ENCODE measurements at regions not wholly inside any gene's neighbourhood (a gene's known extent, or its start where the extent isn't known, plus 50 kb on each side); places are given as distances from the start of the nearest gene placed in this dataset.

GRCh38 chr1:239765163-239765562, 326.5 kb upstream of the FMN2 start:
- Histone ChIP-seq H3K27me3 (ENCODE audit: control insufficient read depth, insufficient read depth, low read length) (no peaks in the 10 kb centered on the region), H3K36me3 (ENCODE audit: control insufficient read depth, insufficient read depth, low read length) (no peaks in the 10 kb centered on the region), H3K4me3 (ENCODE audit: low read depth, low read length) (no peak overlapping the region), H2AFZ (no peak overlapping the region), H3K4me1 (no peaks in the 10 kb centered on the region), H3K79me2 (no peaks in the 10 kb centered on the region), H3K9me3 (ENCODE audit: control insufficient read depth, low read length) (no peaks in the 10 kb centered on the region), H3K9ac (no peak overlapping the region), H3K4me2 (ENCODE audit: low read length) (no peak overlapping the region), H3K27ac (no peak overlapping the region)
- TF ChIP-seq CTCF (IDR thresholded peaks at IDR 0.05) = no peak

- H3K27ac ChIP-seq = no peak overlapping the region
- no peak overlapping the region for H2AFZ ChIP-seq
- H3K36me3 ChIP-seq (ENCODE audit: control insufficient read depth, insufficient read depth, low read length) = no peaks in the 10 kb centered on the region
- H3K4me1 ChIP-seq = no peaks in the 10 kb centered on the region
- H3K9ac ChIP-seq = no peak overlapping the region
- H3K9me3 ChIP-seq (ENCODE audit: control insufficient read depth, low read length) = no peaks in the 10 kb centered on the region
- no peaks in the 10 kb centered on the region for H3K79me2 ChIP-seq
- H3K27me3 ChIP-seq (ENCODE audit: control insufficient read depth, insufficient read depth, low read length) = no peaks in the 10 kb centered on the region
- no peak overlapping the region for H3K4me3 ChIP-seq (ENCODE audit: low read depth, low read length)
- TF ChIP-seq CTCF (IDR thresholded peaks at IDR 0.05) = no peak
- H3K4me2 ChIP-seq (ENCODE audit: low read length) = no peak overlapping the region
These were observed 320.1 kb upstream of the FMN2 start for GRCh38 chr1:239771550-239771949.

- no peak for TF ChIP-seq CTCF (IDR thresholded peaks at IDR 0.05)
- H3K9ac ChIP-seq = no peak overlapping the region
- H3K79me2 ChIP-seq = no peaks in the 10 kb centered on the region
- H3K4me3 ChIP-seq (ENCODE audit: low read depth, low read length) = no peak overlapping the region
- no peak overlapping the region for H2AFZ ChIP-seq
- no peak overlapping the region for H3K4me2 ChIP-seq (ENCODE audit: low read length)
- no peaks in the 10 kb centered on the region for H3K27me3 ChIP-seq (ENCODE audit: control insufficient read depth, insufficient read depth, low read length)
- no peaks in the 10 kb centered on the region for H3K4me1 ChIP-seq
- no peaks in the 10 kb centered on the region for H3K36me3 ChIP-seq (ENCODE audit: control insufficient read depth, insufficient read depth, low read length)
- H3K27ac ChIP-seq = no peak overlapping the region
- H3K9me3 ChIP-seq (ENCODE audit: control insufficient read depth, low read length) = no peaks in the 10 kb centered on the region
These were observed 319.2 kb upstream of the FMN2 start for GRCh38 chr1:239772446-239772845.

- Histone ChIP-seq H3K9me3 (ENCODE audit: control insufficient read depth, low read length) (no peaks in the 10 kb centered on the region), H3K4me3 (ENCODE audit: low read depth, low read length) (no peak overlapping the region), H3K79me2 (no peaks in the 10 kb centered on the region), H3K27me3 (ENCODE audit: control insufficient read depth, insufficient read depth, low read length) (no peaks in the 10 kb centered on the region), H2AFZ (no peak overlapping the region), H3K36me3 (ENCODE audit: control insufficient read depth, insufficient read depth, low read length) (no peaks in the 10 kb centered on the region), H3K4me1 (no peaks in the 10 kb centered on the region), H3K27ac (no peak overlapping the region), H3K4me2 (ENCODE audit: low read length) (no peak overlapping the region), H3K9ac (no peak overlapping the region)
- no peak for TF ChIP-seq CTCF (IDR thresholded peaks at IDR 0.05)
These were observed 316.2 kb upstream of the FMN2 start for GRCh38 chr1:239775466-239775865.

GRCh38 chr1:239778208-239778813, 313.4 kb upstream of the FMN2 start:
- H3K79me2 ChIP-seq = no peaks in the 10 kb centered on the region
- no peak overlapping the region for H3K4me3 ChIP-seq (ENCODE audit: low read depth, low read length)
- no peak overlapping the region for H3K9ac ChIP-seq
- H3K9me3 ChIP-seq (ENCODE audit: control insufficient read depth, low read length) = no peaks in the 10 kb centered on the region
- H3K36me3 ChIP-seq (ENCODE audit: control insufficient read depth, insufficient read depth, low read length) = no peaks in the 10 kb centered on the region
- no peaks in the 10 kb centered on the region for H3K4me1 ChIP-seq
- no peak overlapping the region for H3K27ac ChIP-seq
- no peaks in the 10 kb centered on the region for H3K27me3 ChIP-seq (ENCODE audit: control insufficient read depth, insufficient read depth, low read length)
- H2AFZ ChIP-seq = no peak overlapping the region
- no peak overlapping the region for H3K4me2 ChIP-seq (ENCODE audit: low read length)
- no peak for TF ChIP-seq CTCF (IDR thresholded peaks at IDR 0.05)
